GM18873 (cell line): ENCODE measurements at regions not wholly inside any gene's neighbourhood (a gene's known extent, or its start where the extent isn't known, plus 50 kb on each side); places are given as distances from the start of the nearest gene placed in this dataset.
"Not testable (repeated sequence)": the region's sequence is repeated elsewhere in the genome, so short reads cannot be mapped to it uniquely, and the experiment has no call there.

ENCODE experiments used
- ATAC-seq: cut with Tn5 transposase; IDR thresholded peaks from one replicate; pipeline ENCODE4 v1.9.1; 2021; ENCODE audit warnings: mild to moderate bottlenecking, moderate library complexity, moderate number of reproducible peaks; ENCODE audit not compliant: unreplicated experiment, low FRiP score

- ATAC-seq = no peak
Measured at GRCh38 chr11:116328391-116328790, 444.4 kb downstream of the BUD13 start.

GRCh38 chr11:116326146-116326545 lies 446.6 kb downstream of the BUD13 start:
- no peak for ATAC-seq

DNA sequence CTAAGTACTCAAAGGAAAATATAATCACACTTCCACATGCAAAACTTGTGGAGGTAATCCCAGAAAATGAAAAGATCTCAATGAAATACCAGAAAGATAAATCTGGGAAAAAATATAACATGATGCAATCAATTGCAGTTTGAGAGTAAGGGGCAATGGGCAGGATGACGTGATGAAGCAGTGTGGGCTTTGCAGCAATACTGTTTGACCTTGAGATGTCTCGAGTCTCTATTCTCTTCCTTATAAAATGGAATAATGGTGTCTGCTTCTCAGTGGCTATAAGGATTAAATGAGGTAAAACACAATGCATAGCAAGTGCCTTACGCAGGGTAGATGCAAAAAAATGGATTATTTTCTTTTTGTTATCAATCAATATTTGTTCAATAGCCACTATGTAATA lies 447.5 kb downstream of the BUD13 start:
- no peak for ATAC-seq

GRCh38 chr11:116324077-116324476 lies 448.7 kb downstream of the BUD13 start:
- ATAC-seq = not testable (repeated sequence)

DNA sequence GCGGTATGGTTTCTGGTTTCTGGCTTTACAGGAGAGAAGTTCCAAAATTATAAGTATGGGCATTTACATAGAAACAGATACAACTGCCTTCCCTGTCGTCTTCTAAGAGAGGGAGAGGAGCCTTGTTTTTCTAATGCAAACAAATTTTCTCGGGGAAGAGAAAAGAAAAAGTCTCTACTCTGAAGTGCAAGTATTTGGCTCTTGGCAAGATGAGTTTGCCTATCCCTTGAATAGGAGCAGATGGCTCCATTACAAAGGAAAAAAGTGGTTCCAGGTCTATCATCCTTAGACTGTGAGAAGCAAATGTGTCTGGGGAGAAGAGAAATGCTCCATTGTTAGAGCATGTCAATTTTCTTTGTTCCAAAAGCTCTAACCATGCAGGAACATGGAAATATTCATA lies 455.6 kb downstream of the BUD13 start:
- no peak for ATAC-seq

DNA sequence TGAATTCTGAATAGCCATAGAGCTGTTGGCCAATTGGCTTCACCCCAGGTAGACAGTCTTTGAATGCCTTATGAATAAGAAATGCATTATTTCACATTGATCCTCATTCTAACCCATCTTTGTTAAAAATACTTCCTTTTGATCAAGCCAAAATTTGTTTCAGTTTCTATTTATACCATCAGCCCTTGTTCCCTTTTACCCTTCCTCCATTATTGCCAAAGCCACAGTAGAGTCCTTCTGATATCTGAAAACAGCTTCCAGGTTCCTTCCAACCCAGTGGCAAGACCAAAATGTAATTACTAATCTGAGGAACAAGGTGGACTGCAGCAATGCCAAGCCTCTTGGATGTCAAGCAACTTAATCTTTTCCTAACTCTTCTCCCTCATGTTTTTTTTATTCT lies 458.8 kb downstream of the BUD13 start:
- no peak for ATAC-seq

DNA sequence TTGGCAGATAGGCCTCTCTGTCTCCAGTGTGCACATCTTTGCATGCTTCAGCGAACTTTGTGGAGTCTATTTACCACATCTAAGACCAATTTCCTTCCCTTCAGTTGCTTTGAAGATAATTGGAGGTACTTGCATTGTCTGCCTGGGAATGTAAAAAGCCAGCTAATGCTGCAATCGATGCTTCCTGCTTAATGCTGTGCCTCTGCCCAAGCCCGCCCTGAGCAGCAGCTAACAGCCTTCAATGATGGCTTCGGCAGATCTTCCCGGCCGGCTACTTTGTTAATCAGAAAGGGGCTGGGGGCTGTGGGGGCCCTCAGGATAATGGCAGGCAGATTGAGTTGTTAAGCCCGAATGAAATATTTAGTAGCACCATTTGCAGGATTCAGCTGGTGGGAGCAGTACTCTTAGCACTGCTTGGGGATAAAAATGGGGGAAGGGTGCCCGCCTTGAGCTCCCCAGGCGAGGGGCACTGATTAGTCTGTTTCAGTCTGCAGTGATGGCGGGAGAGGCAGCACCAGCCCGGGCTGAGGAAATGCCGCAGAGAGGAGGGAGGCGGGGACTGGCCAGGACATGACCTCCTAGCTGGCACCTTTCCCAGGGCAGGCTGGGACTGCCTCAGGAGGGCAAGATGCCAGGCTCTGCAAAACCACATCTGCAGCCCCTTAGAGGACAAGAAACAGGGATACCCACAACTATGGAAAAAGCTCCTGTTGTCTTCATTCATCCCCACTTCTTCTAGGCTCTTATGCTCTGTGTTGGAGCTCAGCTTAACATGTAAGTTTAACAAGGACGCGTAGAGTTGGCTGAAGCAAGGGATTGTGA lies 460.0 kb downstream of the BUD13 start:
- no peak for ATAC-seq

GRCh38 chr11:116311206-116311605 lies 461.6 kb downstream of the BUD13 start:
- ATAC-seq = no peak

- no peak for ATAC-seq
Measured at GRCh38 chr11:116310698-116311097, 462.1 kb downstream of the BUD13 start.

DNA sequence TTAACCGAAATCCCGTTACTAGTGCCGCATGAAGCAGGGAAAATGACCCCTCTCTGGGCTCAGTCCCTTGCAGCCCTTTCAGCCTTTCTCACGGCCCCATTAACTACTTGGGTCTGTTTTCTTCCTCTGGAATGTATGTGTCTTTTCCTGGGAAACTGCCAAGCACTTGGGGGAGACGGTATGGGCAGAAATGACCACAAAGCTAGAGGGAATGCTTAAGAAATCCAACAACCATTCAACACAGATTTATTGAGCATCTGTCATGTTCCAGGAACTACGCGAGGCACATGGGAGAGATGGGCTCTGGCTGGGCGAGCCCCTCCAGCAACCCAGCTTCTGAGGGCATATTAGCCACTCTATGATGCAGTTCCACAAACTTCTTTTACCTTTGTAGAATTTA lies 462.6 kb downstream of the BUD13 start:
- no peak for ATAC-seq

GRCh38 chr11:116309446-116309845 lies 463.3 kb downstream of the BUD13 start:
- no peak for ATAC-seq

DNA sequence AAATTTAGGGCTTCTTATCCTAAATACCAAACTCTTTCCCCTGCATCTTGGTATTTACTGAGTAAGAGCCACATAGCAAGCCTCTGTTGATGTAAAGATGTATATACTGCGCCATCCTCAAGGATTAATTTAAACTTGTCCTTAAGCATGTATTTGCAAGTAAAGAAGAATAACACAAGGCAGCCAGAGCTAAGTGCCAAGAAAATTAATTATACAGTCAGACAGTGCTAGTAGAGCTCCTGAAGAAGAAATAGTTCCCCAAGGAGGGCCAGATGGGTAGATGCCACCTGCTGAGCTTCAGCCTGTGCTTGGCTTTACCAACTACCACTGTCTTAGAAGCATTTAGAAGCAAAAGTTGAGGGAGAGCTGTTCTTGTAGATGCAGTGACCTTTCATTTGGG lies 470.0 kb downstream of the BUD13 start:
- no peak for ATAC-seq

DNA sequence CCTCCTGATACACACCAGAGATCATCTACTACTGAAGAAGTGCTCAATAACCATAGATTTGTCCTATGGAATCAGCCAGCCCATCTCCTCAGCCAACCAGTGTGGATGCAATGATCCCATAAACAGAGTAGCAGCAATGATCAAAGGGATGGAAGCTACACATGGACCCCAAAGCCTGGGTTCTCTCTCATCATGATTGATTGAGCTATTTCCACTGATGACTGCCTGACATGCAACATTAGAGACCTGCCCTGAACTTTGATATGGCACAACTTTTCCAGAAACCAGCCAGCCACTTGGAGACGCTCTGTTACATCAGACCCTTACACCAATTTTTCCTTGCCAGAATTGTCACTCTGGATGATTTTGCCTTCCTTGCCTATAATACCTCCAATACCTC lies 471.6 kb downstream of the BUD13 start:
- no peak for ATAC-seq

GRCh38 chr11:116300232-116300631 lies 472.6 kb downstream of the BUD13 start:
- ATAC-seq = no peak

DNA sequence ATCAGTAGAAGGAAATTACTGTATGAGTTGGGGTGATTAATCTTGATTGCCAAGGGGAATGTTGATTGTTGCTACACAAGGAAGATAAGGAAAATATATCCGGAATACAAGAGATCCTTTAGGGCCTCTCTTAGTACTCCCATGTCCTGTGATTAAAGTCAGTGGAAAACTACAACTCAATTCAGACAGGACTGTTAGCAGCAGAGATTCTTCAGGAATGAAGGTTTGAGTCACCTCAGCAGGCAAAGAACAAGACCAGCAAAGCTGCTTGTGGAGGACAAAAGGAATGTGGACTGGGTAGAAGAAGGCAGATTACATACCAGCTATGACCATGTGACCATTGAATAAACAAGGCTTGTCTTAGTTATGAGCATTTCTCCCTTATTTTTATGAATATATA lies 478.2 kb downstream of the BUD13 start:
- ATAC-seq = no peak

DNA sequence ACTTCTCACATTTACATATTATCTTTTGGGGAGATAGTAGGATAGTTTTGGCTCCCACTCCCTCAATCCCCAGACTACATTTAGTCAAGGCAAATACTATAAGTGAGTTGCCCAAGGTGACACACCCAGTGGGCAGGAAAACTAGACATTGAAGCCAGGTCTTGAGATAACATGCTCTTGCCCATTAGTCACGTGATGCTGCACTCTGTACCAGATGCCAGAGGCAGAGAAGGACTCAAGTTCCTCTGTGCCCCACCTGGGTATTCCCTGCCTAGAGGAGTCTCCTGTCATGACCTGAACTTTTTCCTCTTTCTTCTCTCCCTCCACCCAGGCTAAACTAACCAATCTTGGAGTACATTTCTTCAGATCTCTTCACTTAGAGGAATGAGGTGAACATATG lies 484.9 kb downstream of the BUD13 start:
- no peak for ATAC-seq

- ATAC-seq = no peak
Measured at GRCh38 chr11:116285026-116285425, 487.8 kb downstream of the BUD13 start.

DNA sequence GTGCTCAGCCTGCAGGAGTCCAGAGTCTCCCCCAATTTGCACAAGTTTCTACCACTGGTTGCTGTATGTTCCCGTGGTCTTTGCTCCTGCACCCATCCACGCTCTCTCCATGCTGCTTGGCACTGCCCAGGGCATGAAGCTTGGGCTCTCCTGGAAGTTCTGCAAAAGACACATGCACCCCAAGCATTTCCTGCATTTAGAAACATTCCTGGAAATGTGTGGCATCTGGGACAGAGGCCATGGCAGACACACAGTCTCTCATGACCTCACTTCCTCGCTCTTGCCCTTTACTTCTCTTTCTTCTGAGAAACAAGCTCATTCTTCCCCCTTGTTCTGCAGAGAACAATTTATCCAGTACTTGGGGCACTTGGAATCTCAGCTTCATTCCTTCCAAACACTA lies 489.5 kb downstream of the BUD13 start:
- no peak for ATAC-seq

GRCh38 chr11:116282481-116282880 lies 490.3 kb downstream of the BUD13 start:
- no peak for ATAC-seq

- ATAC-seq = no peak
Measured at GRCh38 chr11:116281173-116282160, 491.3 kb downstream of the BUD13 start.

GRCh38 chr11:116279511-116279910 lies 493.3 kb downstream of the BUD13 start:
- ATAC-seq = no peak
